GM21367 (cell line): ENCODE measurements at regions not wholly inside any gene's neighbourhood (a gene's known extent, or its start where the extent isn't known, plus 50 kb on each side); places are given as distances from the start of the nearest gene placed in this dataset.
A peak's percentile ranks its signal among the peaks of the same experiment; 100 is the strongest.

Source experiments
- ATAC-seq: cut with Tn5 transposase; IDR thresholded peaks from one replicate; pipeline ENCODE4 v1.9.1; 2021; ENCODE audit not compliant: unreplicated experiment

GRCh38 chr2:8458503-8459459 lies 223.1 kb upstream of the ID2 start:
- no peak for ATAC-seq

DNA sequence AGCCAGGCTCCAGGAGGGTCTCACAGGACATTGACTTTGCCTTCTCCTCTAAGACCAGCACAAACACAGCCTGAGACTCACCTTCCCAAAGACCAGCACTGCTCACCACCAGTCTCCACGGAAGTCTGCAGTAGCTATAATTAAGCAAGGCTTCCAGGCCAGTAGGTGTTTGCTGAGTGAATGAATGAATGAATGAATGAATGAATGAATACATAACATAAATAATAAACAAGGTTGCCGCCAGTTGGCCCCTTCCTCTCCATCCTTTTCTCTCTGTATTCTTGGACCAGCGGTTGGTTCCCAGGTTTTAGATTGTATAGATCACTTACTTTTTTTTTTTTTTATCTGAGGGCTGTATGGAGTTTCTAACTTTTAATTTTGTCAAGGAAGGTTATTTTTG lies 222.4 kb upstream of the ID2 start:
- no peak for ATAC-seq

GRCh38 chr2:8461341-8461740 lies 220.5 kb upstream of the ID2 start:
- ATAC-seq = no peak

DNA sequence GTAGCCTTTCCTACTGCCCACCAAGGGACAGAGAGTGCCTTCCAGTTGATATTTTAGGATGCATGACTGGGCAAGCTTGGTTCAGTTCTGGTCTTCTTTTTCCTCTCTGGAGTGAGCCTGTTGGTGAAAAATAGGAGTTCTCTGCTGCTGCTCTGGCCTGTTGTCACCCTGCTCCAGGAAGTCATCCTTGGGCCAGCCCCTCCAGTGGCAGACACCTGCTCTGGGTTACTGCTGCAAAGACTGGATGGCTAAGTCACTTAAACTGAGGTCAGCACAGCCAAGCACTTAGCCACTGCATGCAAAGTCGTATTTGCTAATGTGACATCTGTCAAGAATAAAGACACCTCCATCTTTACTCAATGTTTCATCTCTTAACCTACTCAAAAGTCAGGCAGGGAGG lies 219.6 kb upstream of the ID2 start:
- no peak for ATAC-seq

- ATAC-seq = no peak
These were observed 218.8 kb upstream of the ID2 start for GRCh38 chr2:8462899-8463648.

GRCh38 chr2:8465560-8465959 lies 216.3 kb upstream of the ID2 start:
- ATAC-seq = no peak

DNA sequence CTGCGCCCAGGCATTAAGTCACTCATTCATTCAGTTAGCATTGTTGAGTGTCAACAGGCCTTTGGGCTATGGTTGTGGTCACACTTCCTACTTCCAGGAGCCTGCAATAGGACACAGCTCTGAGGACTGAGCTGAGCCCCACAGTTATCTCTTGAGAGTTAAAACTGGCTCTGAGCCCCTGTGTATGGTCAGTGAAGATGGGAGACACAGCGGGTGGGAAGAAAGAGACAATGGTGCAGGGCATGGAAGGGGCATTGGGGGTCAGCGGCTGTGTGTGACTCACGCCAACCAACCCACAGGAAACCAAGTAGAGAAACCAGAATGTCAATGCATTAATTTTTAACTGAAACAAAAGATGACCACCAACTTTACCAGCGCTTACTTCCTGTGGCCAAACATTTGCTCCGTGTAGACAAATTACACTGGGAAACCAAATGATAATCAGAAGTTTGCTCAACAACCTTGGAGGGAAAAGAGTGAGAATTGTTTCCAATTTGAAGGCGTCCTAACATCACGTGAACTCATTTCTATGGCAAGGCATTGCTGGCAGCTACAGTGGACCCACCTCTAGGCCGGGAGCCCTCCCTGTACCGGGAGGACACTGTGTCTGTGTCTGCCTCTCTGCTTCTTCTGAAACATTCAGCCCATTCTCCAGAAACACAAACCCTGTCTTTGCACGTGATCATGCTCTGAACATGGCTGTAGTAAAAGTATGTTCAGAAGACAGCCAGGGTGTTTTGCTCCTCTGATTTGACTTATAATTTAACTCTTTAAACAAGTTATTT lies 212.0 kb upstream of the ID2 start:
- no peak for ATAC-seq

- ATAC-seq = peak; percentile 53
These were observed 209.1 kb upstream of the ID2 start for GRCh38 chr2:8472545-8473323.

- no peak for ATAC-seq
These were observed 206.4 kb upstream of the ID2 start for GRCh38 chr2:8475349-8476031.

DNA sequence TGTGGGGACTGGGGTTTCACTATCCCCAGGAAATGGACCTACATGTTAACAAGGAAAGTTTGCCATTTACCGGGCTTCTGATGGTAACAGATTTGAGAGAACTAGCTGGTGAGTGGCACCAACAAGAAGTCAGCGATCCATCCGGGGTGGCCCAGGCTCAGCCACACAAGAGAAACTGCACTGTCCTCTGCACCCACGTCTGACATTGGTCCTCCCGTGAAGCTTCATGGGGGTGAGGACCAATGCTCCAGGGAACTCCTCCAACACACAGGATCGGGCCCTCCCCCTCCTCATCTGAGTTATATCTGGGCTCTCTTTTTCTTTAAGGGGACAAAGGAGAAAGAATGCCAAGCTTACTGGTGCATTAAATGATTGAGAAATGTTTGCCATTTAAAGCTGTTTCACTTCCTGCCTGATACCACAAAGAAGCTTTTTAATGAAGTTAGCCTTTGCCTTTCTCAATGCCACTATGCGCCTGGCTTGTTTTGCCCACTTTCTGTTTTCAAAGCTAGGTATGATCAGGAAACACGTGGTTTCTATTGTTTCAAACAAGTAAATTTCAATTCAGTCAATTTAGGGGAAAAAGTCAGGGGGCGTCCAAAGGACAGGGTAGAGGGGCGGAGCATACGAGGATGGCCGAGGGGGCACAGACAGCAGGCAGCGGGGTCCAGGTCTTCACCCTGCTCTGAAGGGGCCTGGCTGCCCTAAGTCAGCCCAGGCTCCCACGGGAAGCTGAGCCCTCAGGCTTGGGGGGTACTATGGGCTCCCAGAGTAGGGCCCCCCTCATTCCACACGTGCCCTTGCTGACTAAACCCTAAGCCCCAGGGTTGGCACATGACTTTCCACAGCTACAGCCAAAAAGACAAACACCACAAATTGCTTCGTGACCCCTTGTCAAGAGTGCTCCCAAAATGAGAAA lies 204.0 kb upstream of the ID2 start:
- ATAC-seq = peak; percentile 49

GRCh38 chr2:8478471-8478793 lies 203.4 kb upstream of the ID2 start:
- ATAC-seq = no peak

GRCh38 chr2:8479298-8479697 lies 202.6 kb upstream of the ID2 start:
- ATAC-seq = no peak

GRCh38 chr2:8480915-8481314 lies 200.9 kb upstream of the ID2 start:
- ATAC-seq = no peak

DNA sequence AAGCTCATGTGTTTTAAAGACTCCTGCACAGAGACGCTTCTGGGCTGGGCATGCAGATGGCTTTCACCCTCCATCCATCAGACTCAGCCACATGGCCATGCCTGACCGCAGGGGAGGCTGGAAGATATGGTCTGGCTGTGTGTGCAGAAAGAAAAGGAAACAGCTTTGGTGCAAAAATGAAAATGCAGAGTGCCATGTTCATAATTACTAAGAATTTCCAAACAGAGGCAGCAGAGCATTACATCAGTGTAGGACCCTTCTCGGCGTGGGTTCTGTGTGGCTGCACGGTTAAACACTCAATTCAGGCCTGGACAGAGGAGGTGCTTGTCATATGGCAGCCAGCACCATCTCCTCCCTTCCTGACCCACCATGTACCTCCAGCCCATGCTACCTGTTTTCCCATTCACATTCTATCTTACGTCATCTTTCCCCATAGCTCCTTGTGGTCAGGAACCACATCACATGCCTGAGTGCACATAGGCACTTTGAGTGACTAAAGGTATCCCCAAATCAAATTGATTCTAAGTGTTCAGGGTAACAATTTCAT lies 200.3 kb upstream of the ID2 start:
- ATAC-seq = peak; percentile 41

- no peak for ATAC-seq
These were observed 199.4 kb upstream of the ID2 start for GRCh38 chr2:8482432-8482831.

DNA sequence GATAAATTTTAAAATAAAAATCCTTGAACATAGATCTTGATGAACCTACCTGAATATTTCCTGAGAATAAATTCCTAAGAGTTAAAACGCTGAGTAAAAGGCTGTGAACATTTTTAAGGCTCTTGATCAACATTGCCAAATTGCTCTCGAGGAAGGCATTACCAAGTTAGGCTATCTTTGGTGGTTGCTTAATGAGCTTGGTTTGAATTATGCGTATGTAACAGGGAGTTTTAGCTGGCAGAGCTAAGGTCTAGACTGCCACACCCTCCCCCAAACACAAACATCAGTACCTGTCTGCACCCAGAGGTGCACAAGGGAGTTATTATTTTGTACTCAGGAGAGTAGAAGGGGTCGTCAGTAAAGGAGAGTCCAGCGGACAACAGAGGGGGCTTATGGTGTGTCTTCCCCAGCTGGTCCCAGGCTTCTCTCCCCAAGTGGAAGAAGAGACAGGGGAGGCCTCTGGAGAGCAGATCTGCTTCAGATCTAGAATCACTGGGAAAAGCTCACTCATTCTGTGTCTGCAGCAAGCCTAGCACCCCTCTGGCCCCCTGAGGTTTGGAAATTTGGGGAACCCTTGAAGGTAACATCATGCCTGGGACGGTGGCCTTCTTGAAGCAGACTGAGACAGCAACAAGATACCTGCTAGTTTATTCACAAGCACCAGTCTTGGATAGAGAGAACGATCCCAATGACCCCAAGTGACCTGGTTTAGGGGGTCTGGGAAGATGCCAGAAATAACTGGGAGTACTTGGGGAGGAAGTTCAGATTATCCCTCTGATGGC lies 197.2 kb upstream of the ID2 start:
- ATAC-seq = no peak

GRCh38 chr2:8485736-8486135 lies 196.1 kb upstream of the ID2 start:
- ATAC-seq = no peak

GRCh38 chr2:8486141-8486540 lies 195.7 kb upstream of the ID2 start:
- no peak for ATAC-seq
